ENCODE measurements at regions not wholly inside any gene's neighbourhood (a gene's known extent, or its start where the extent isn't known, plus 50 kb on each side); places are given as distances from the start of the nearest gene placed in this dataset.

- no peak overlapping the region for H3K9ac ChIP-seq (replicated peaks in 1 of 4; ENCODE audit: extremely low read depth in 1 of 4, low read depth in 3 of 4, low read length in 3 of 4)
- H3K36me3 ChIP-seq (ENCODE audit: control insufficient read depth in 2 of 4, insufficient read depth in 4 of 4, low read length in 3 of 4): no peaks in the 10 kb centered on the region
- H2BK20ac ChIP-seq (ENCODE audit: low read length): no peak overlapping the region
- H4K8ac ChIP-seq (ENCODE audit: extremely low read depth, insufficient read depth, low read length): no peak overlapping the region
- H3K27ac ChIP-seq (ENCODE audit: low read depth, low read length): no peak overlapping the region
- no peak overlapping the region for H2BK120ac ChIP-seq (replicated peaks; ENCODE audit: low read depth, low read length)
- H3K79me2 ChIP-seq (ENCODE audit: control insufficient read depth in 1 of 2, insufficient read depth in 2 of 2, low read length in 2 of 2): no peaks in the 10 kb centered on the region
- no peak overlapping the region for H3K18ac ChIP-seq (ENCODE audit: extremely low read depth, low read length)
- no peaks in the 10 kb centered on the region for H3K4me1 ChIP-seq (replicated peaks in 1 of 4; ENCODE audit: control insufficient read depth in 3 of 4, insufficient read depth in 4 of 4, low read length in 3 of 4)
- H2BK15ac ChIP-seq (ENCODE audit: low read length): no peak overlapping the region
- H2BK5ac ChIP-seq (ENCODE audit: low read depth, low read length): no peak overlapping the region
- no peaks in the 10 kb centered on the region for H3K23me2 ChIP-seq (ENCODE audit: low read depth, low read length)
- ChIA-PET CTCF (ENCODE audit: partially characterized antibody) (interaction anchor here (0.7 kb wide), 1 partner anchor 1500 kb away, joined by 3 read pairs; no protein-coding TSS in a partner anchor), POLR2A (ENCODE audit: partially characterized antibody) (no interaction called here)
- no peak overlapping the region for H3K23ac ChIP-seq (ENCODE audit: insufficient read length)
- no peak overlapping the region for H2AFZ ChIP-seq (ENCODE audit: low read length)
- H3K9me3 ChIP-seq (ENCODE audit: insufficient read depth in 2 of 2, low read depth in 1 of 2, low read length in 1 of 2): no peaks in the 10 kb centered on the region
- H3K27me3 ChIP-seq (replicated peaks in 1 of 4; ENCODE audit: control insufficient read depth in 3 of 4, extremely low read depth in 1 of 4, insufficient read depth in 3 of 4, low read length in 3 of 4): no peaks in the 10 kb centered on the region
- no peak overlapping the region for H3K4me3 ChIP-seq (ENCODE audit: extremely low read depth in 1 of 4, insufficient read depth in 2 of 4, low read depth in 3 of 4, low read length in 4 of 4)
- H2BK12ac ChIP-seq (ENCODE audit: low read depth, low read length): no peak overlapping the region
- no peak for FAIRE-seq
- H4K91ac ChIP-seq (replicated peaks; ENCODE audit: insufficient read length, low read length): no peak overlapping the region
- no peak overlapping the region for H3K14ac ChIP-seq (ENCODE audit: insufficient read length)
- H3K56ac ChIP-seq (replicated peaks; ENCODE audit: insufficient read length, low read depth, low read length): no peak overlapping the region
- no peaks in the 10 kb centered on the region for H4K20me1 ChIP-seq (replicated peaks in 1 of 2; ENCODE audit: control insufficient read depth in 1 of 2, insufficient read depth in 2 of 2, low read length in 2 of 2)
- no peak overlapping the region for H2AK5ac ChIP-seq (ENCODE audit: low read depth, low read length)
- H3K79me1 ChIP-seq (ENCODE audit: low read depth, low read length): no peaks in the 10 kb centered on the region
- no peak overlapping the region for H4K5ac ChIP-seq (ENCODE audit: insufficient read length, low read depth, low read length)
- H3K4ac ChIP-seq (replicated peaks; ENCODE audit: insufficient read length, low read depth, low read length): no peak overlapping the region
- DNase-seq (ENCODE audit: low read depth in 1 of 2, low spot score in 2 of 2): no peak
- no peak overlapping the region for H3K4me2 ChIP-seq (ENCODE audit: insufficient read depth in 1 of 2, low read depth in 2 of 2, low read length in 2 of 2)
- TF ChIP-seq SP1 (IDR thresholded peaks at IDR 0.05; ENCODE audit: low read depth, low read length) (no peak), CHD7 (IDR thresholded peaks at IDR 0.05; ENCODE audit: insufficient replicate concordance, low read length) (no peak)
These were observed 275.0 kb upstream of the RBMS3 start for GRCh38 chr3:29005862-29006261.

All from H1 (cell line).